Duodenal mucosa (tissue), 2 donors: ENCODE measurements at regions not wholly inside any gene's neighbourhood (a gene's known extent, or its start where the extent isn't known, plus 50 kb on each side); places are given as distances from the start of the nearest gene placed in this dataset.

Experiments used
- H3K27ac ChIP-seq: one replicate; pipeline ENCODE4 v1.7.0; 2013; ENCODE audit warnings: low read depth, low read length
- H3K27me3 ChIP-seq, 2 donors: one replicate each; pipeline ENCODE4 v1.7.0; 2013; ENCODE audit warnings: low read length in 2 of 2, control low read depth in 1 of 2; ENCODE audit not compliant: insufficient read depth in 2 of 2, control insufficient read depth in 1 of 2
- H3K36me3 ChIP-seq, 2 donors: one replicate each; pipeline ENCODE4 v1.7.0; 2013; ENCODE audit warnings: low read length in 2 of 2, control low read depth in 1 of 2; ENCODE audit not compliant: insufficient read depth in 2 of 2, control insufficient read depth in 1 of 2
- H3K4me1 ChIP-seq, 2 donors: one replicate each; pipeline ENCODE4 v1.7.0; 2013; ENCODE audit warnings: low read length in 2 of 2, control low read depth in 1 of 2; ENCODE audit not compliant: insufficient read depth in 2 of 2, control insufficient read depth in 1 of 2
- H3K4me3 ChIP-seq, 2 donors: one replicate each; pipeline ENCODE4 v1.7.0; 2013; ENCODE audit warnings: low read length in 2 of 2, low read depth in 1 of 2
- H3K9ac ChIP-seq, 2 donors: one replicate each; pipeline ENCODE4 v1.7.0; 2013; ENCODE audit warnings: low read length in 2 of 2, low read depth in 1 of 2
- H3K9me3 ChIP-seq, 2 donors: one replicate each; pipeline ENCODE4 v1.7.0; 2013; ENCODE audit warnings: low read length in 2 of 2, control low read depth in 1 of 2; ENCODE audit not compliant: control insufficient read depth in 1 of 2

GRCh38 chr1:193593147-193593885 lies 406.9 kb upstream of the B3GALT2 start:
- Histone ChIP-seq H3K27me3 (no peaks in the 10 kb centered on the region), H3K36me3 (no peaks in the 10 kb centered on the region), H3K27ac (no peak overlapping the region), H3K9me3 (no peaks in the 10 kb centered on the region), H3K4me1 (peaks cover 14 to 17% of the 10 kb centered on the region in 2 donors), H3K4me3 (no peak overlapping the region), H3K9ac (no peak overlapping the region)

GRCh38 chr1:193592317-193592716 lies 405.9 kb upstream of the B3GALT2 start:
- Histone ChIP-seq H3K27me3 (no peaks in the 10 kb centered on the region), H3K36me3 (no peaks in the 10 kb centered on the region), H3K9me3 (no peaks in the 10 kb centered on the region), H3K4me3 (no peak overlapping the region), H3K9ac (no peak overlapping the region), H3K27ac (no peak overlapping the region), H3K4me1 (peaks cover 14 to 18% of the 10 kb centered on the region in 2 donors)

- no peak overlapping the region for H3K27ac ChIP-seq
- peaks cover 14 to 18% of the 10 kb centered on the region in 2 donors for H3K4me1 ChIP-seq
- no peak overlapping the region for H3K4me3 ChIP-seq
- no peak overlapping the region for H3K9ac ChIP-seq
- H3K36me3 ChIP-seq = no peaks in the 10 kb centered on the region
- H3K27me3 ChIP-seq = no peaks in the 10 kb centered on the region
- H3K9me3 ChIP-seq = no peaks in the 10 kb centered on the region
Observed at GRCh38 chr1:193590102-193590501, 403.7 kb upstream of the B3GALT2 start.

GRCh38 chr1:193589597-193590040 lies 403.2 kb upstream of the B3GALT2 start:
- Histone ChIP-seq H3K9ac (no peak overlapping the region), H3K4me1 (peaks cover 14 to 21% of the 10 kb centered on the region in 2 donors), H3K4me3 (no peak overlapping the region), H3K36me3 (no peaks in the 10 kb centered on the region), H3K27ac (no peak overlapping the region), H3K27me3 (no peaks in the 10 kb centered on the region), H3K9me3 (no peaks in the 10 kb centered on the region)

GRCh38 chr1:193588311-193589082 lies 402.1 kb upstream of the B3GALT2 start:
- Histone ChIP-seq H3K4me1 (peaks cover 14 to 22% of the 10 kb centered on the region in 2 donors), H3K36me3 (no peaks in the 10 kb centered on the region), H3K27me3 (no peaks in the 10 kb centered on the region), H3K9ac (no peak overlapping the region), H3K4me3 (no peak overlapping the region), H3K9me3 (no peaks in the 10 kb centered on the region), H3K27ac (no peak overlapping the region)

GRCh38 chr1:193584731-193585239 lies 398.4 kb upstream of the B3GALT2 start:
- H3K27me3 ChIP-seq = no peaks in the 10 kb centered on the region
- no peaks in the 10 kb centered on the region for H3K36me3 ChIP-seq
- H3K9ac ChIP-seq = no peak overlapping the region
- no peak overlapping the region for H3K4me3 ChIP-seq
- H3K9me3 ChIP-seq = no peaks in the 10 kb centered on the region
- H3K27ac ChIP-seq = no peak overlapping the region
- H3K4me1 ChIP-seq = peaks cover 6 to 13% of the 10 kb centered on the region in 2 donors

GRCh38 chr1:193581341-193581740 lies 394.9 kb upstream of the B3GALT2 start:
- Histone ChIP-seq H3K27me3 (no peaks in the 10 kb centered on the region), H3K4me1 (peaks cover 0 to 4% of the 10 kb centered on the region in 2 donors), H3K36me3 (no peaks in the 10 kb centered on the region), H3K9ac (no peak overlapping the region), H3K27ac (no peak overlapping the region), H3K4me3 (no peak overlapping the region), H3K9me3 (no peaks in the 10 kb centered on the region)

GRCh38 chr1:193580419-193580818 lies 394.0 kb upstream of the B3GALT2 start:
- peaks cover 0 to 4% of the 10 kb centered on the region in 2 donors for H3K4me1 ChIP-seq
- no peak overlapping the region for H3K4me3 ChIP-seq
- H3K27me3 ChIP-seq = no peaks in the 10 kb centered on the region
- H3K9me3 ChIP-seq = no peaks in the 10 kb centered on the region
- H3K27ac ChIP-seq = no peak overlapping the region
- H3K9ac ChIP-seq = no peak overlapping the region
- no peaks in the 10 kb centered on the region for H3K36me3 ChIP-seq

- H3K9me3 ChIP-seq = no peaks in the 10 kb centered on the region
- no peak overlapping the region for H3K27ac ChIP-seq
- no peak overlapping the region for H3K4me3 ChIP-seq
- H3K9ac ChIP-seq = no peak overlapping the region
- no peaks in the 10 kb centered on the region for H3K27me3 ChIP-seq
- H3K4me1 ChIP-seq = no peaks in the 10 kb centered on the region
- H3K36me3 ChIP-seq = no peaks in the 10 kb centered on the region
Observed at GRCh38 chr1:193579323-193579722, 392.9 kb upstream of the B3GALT2 start.

GRCh38 chr1:193574913-193575312 lies 388.5 kb upstream of the B3GALT2 start:
- Histone ChIP-seq H3K9me3 (peaks cover 0 to 4% of the 10 kb centered on the region in 2 donors), H3K4me3 (no peak overlapping the region), H3K4me1 (no peaks in the 10 kb centered on the region)

More at GRCh38 chr1:193574913-193575312, 388.5 kb upstream of the B3GALT2 start:
- H3K36me3 ChIP-seq = no peaks in the 10 kb centered on the region
- H3K9ac ChIP-seq = no peak overlapping the region
- no peaks in the 10 kb centered on the region for H3K27me3 ChIP-seq
- no peak overlapping the region for H3K27ac ChIP-seq
